DMS114 treated with DMSO at 0.1 percent for 48 hours (cell line): ENCODE measurements at regions not wholly inside any gene's neighbourhood (a gene's known extent, or its start where the extent isn't known, plus 50 kb on each side); places are given as distances from the start of the nearest gene placed in this dataset.

Experiments
- DNase-seq: peaks from one replicate; lab custom pipeline; 2025; ENCODE audit not compliant: unreplicated experiment; lab: John Stamatoyannopoulos, UW

- no peak for DNase-seq
These were observed 281.9 kb downstream of the SOX9 start for GRCh38 chr17:72402727-72403210.

- DNase-seq: no peak
These were observed 282.9 kb downstream of the SOX9 start for GRCh38 chr17:72403713-72404209.

GRCh38 chr17:72404872-72405271, 284.1 kb downstream of the SOX9 start:
- DNase-seq: no peak

GRCh38 chr17:72405662-72406230, 284.9 kb downstream of the SOX9 start:
- no peak for DNase-seq

GRCh38 chr17:72406498-72406897, 285.7 kb downstream of the SOX9 start:
- DNase-seq: no peak

GRCh38 chr17:72407336-72407909, 286.6 kb downstream of the SOX9 start:
- DNase-seq: no peak

- no peak for DNase-seq
These were observed 287.1 kb downstream of the SOX9 start for GRCh38 chr17:72407931-72408330.

- DNase-seq: no peak
These were observed 287.8 kb downstream of the SOX9 start for GRCh38 chr17:72408641-72409040.

- DNase-seq: no peak
These were observed 288.7 kb downstream of the SOX9 start for GRCh38 chr17:72409405-72410002.

GRCh38 chr17:72411124-72411563, 290.3 kb downstream of the SOX9 start:
- DNase-seq: no peak

- no peak for DNase-seq
These were observed 291.8 kb downstream of the SOX9 start for GRCh38 chr17:72412650-72413076.

GRCh38 chr17:72413077-72414031, 292.5 kb downstream of the SOX9 start:
- DNase-seq: no peak

- no peak for DNase-seq
These were observed 293.2 kb downstream of the SOX9 start for GRCh38 chr17:72414032-72414396.

GRCh38 chr17:72414967-72415853, 294.4 kb downstream of the SOX9 start:
- DNase-seq: no peak

- no peak for DNase-seq
These were observed 295.3 kb downstream of the SOX9 start for GRCh38 chr17:72416054-72416675.

GRCh38 chr17:72416905-72417304, 296.1 kb downstream of the SOX9 start:
- DNase-seq: no peak

GRCh38 chr17:72417627-72418026, 296.8 kb downstream of the SOX9 start:
- no peak for DNase-seq

- no peak for DNase-seq
These were observed 299.3 kb downstream of the SOX9 start for GRCh38 chr17:72419866-72420774.

- no peak for DNase-seq
These were observed 299.9 kb downstream of the SOX9 start for GRCh38 chr17:72420775-72421127.
